DMS53 treated with DMSO at 0.1 percent for 48 hours (cell line): ENCODE measurements at regions not wholly inside any gene's neighbourhood (a gene's known extent, or its start where the extent isn't known, plus 50 kb on each side); places are given as distances from the start of the nearest gene placed in this dataset.
"Not testable (repeated sequence)": the region's sequence is repeated elsewhere in the genome, so short reads cannot be mapped to it uniquely, and the experiment has no call there.

Experiments
- DNase-seq: peaks from one replicate; lab custom pipeline; 2025; ENCODE audit not compliant: unreplicated experiment; lab: John Stamatoyannopoulos, UW

DNA sequence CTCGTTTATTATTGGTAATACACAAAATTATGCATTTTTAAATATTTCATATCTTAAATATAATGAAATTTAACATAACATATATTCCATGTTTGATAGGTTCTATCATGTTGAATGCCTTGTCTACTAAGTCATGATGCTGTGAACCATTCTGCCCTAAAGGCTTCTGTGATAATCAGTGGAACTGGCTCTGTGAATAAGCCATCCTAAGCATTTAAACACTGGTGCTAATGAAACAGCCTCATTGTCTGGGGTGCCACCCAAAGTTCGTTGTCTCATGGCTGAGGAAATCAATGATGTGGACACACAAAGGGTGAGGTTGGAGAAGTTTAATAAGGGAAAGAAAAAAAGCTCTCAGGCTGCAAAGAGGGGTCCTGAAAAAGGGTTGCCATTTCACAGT is 264.7 kb upstream of the ZRANB2 start:
- no peak for DNase-seq

DNA sequence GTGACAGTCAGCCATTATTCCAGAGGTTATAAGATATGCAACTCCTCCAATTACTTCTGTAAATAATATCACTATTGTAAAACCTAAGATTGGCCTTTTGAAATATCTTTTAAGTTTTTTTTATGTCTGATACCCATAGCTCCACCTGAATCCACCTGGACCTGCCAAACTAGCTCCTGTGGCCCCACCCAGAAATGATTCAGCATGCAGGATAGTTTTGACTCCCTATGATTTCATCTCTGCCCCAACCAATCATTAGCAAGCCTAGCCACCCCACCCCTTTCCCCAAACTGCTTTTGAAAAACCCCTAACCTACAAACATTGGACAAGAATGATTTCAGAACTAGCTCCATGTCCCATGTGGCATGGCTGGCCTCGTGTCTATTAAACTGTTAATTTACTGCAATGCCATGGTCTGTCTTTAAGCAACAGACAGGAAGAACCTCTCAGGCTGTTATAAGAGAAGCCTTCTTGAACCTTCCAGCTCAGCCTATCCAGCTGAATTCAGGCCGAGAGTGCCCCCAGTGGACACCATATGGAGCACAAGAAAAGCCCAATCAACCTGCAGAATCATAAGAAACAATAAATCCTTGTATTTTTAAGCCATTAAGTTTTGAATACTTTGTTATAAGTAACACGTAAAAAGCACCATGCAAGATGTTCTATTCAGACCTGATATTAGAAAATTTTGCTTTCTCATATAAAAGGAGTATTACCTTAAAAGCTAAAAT is 263.0 kb upstream of the ZRANB2 start:
- DNase-seq = peak; percentile 25

DNA sequence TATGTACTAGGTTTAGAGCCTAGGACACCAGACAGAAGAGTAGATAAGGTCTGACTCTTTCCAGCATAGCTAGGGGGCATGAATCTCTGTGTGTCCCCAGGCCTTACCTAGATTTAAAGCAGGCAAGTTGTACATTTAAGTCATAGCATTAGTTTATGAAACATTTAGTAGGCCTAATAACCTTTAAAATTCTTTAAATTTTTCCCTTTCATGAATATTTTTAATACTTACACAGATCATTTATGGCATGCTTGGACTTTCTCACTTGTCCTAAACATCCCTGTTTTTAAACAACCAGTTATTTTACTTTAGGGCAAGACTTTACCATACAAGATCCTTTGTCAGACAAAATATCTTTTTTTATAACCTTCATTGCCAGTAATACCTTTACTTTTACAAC is 258.4 kb upstream of the ZRANB2 start:
- DNase-seq = no peak

DNA sequence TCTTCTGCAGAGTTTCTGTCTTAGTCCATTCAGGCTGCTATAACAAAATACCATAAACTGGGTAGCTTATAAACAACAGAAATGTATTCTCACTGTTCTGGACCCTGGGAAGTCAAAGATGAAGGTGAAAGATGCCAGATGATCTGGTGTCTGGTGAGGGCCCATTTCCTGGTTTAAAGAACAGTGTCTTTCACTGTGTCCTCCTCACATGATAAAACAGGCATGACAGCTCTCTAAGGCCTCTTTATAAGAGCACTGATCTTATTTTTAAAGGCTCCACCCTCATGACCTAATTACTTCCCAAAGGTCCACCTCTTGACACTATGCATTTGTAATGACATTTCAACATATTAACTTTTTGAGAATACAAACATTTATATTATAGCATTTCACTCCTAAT is 250.2 kb upstream of the ZRANB2 start:
- DNase-seq = no peak

DNA sequence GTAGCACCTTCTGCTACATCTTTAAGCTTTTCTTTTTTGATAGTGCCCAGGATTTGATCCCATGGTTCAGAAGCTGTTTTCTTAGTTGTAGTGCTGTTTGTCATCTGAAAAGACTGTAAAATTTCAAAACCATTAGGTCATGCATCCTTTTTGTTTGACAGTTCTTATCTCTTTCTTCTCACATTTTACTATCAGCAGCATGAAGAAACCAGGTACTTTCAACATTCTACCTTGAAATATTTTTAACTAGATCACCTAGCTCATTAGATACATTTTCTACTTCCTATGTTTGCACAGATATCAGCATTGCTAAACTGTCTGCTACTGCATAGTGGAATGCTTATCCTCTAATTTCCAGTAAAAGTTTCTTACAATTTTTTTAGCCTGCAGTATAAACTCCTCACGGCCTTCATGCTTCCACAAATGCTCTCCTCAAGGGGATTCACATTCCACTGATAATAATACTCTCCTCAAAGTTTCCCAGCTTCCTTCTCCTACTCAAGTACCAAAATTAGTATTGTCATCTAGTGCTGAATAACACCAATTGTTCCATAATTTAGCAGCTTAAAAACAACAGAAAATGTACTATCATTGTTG is 243.9 kb upstream of the ZRANB2 start:
- DNase-seq = no peak

DNA sequence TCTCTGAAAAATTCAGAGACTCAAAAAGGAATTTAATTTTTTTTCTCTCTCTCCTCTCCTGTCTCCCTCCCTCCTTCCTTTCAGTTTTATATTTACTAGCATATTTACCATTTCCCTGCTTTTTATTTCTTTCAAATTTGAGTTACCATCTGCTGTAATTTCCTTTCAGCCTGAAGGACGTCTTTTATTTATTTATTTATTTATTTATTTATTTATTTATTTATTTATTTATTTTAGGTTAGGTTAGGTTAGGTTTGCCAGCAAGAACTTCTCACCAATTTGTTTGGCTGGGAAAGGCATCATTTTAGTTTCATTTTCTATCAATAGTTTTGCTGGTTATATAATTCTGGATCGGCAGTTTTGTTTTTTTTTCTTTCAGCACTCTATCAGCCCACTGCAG is 231.7 kb upstream of the ZRANB2 start:
- no peak for DNase-seq

DNA sequence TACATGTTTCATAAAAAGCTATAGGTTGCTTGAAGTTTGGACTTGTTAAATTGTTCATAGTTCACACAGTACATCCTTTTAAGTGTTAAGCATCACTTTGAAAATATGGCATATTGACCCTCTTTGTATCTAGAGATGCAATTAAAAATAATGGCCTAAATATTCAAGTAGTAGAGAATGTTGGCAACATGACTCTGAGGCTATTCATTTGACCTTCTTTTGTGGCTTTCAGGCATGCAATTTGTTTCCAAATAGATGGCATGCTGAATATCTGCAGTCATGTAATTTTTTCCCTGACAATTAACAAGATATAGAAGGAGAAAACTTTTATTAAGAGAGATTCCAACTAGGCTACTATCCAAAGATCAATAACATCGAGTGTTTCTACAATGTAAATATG is 230.5 kb upstream of the ZRANB2 start:
- no peak for DNase-seq

DNA sequence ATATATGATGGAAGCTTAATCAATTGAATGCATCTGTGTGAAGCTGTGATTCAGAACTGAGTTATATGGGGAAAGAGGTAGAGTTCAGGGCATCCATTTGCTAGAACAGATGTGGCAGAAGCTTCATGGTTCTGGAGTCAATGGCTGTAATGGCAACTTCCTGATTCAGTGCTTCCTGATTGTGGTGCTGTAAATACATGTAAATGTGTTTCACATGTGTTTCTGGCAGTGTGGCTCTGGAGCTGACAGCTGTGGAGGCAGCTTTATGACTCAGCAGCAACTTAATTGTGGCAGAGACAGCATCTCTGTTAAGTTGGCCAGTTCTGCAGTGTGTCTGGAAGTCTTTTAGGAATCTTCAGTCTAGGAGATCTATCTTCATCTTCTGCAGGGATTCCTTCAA is 226.6 kb upstream of the ZRANB2 start:
- peak; percentile 66 for DNase-seq

DNA sequence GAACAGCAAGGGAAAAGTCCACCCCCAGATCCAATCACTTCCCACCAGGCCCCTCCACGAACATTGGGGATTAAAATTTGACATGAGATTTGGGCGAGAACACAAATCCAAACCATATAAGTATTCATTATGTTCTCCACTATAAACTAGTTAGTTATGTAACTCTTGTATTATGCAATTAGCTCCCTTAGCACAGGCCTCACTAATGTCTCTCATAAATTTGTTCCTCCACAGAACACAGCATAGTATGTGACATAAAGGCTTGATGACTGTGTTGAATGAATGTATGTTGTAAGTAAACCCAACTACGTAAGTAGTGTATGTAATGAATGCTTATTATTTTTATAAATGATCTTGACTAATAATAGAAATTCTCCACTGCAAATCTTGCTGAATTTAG is 223.3 kb upstream of the ZRANB2 start:
- DNase-seq = no peak

DNA sequence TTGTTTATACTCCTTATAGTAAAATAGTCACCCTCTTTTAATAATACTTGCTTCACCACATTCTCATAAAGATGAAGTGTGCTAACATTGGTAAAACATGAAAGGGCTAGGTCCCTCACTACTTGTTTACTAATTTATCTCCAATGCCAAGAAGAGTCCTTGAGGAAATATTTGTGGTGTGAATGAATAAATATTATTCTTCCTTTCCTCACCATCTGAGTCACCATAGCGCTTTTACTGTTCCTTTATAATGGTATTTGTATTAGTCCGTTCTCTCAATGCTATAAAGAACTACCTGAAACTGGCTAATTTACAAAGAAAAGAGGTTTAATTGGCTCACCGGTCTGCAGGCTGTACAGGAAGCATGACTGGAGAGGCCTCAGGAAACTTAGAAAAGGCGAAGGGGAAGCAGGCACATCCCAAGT is 222.8 kb upstream of the ZRANB2 start:
- peak; percentile 94 for DNase-seq

DNA sequence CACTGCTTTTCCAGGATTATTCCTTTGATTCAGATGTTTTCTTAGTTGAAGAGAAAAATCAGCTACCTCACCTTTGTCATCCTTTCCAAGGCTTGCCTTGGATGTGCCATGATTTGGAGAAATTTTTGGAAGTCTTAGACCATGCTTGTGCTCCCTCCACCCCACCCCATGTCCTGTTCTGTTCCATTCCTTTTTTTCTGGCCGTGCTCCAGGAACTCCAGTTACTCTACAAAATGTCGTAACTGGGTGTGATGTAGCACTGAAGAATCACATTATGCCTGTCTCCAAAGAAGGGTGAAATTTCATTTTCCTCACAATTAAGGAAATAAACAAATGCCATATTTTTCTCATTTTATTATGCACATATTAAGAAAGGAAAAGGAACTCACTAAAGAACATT is 217.8 kb upstream of the ZRANB2 start:
- no peak for DNase-seq

DNA sequence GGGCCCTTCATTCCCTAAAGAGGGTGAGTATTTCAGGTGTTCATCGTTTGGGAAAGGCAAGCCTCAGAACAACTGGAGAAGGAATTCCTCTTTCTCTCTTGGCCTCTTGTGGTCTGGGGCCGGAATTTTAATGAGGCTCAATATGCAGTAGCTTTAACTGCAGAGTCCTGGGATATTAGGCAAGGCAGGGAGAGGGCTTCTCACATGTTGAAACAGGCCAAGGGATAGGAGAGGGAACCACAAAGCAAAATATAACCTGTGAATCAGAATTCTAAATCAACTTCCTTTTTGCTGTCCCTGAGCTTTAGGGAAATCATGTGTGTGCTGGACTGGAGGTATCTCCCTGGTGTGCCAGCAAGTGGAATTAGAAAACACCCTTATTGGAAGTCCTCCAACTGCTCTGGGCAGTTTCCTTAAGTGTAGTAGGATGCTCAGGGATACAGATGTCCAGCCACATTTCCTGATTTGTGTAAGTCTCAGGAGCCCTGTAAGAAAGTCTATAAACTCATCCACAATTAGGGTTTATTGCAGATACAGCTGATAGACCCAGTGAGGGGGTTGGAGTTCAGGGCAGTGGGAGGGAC is 215.8 kb upstream of the ZRANB2 start:
- no peak for DNase-seq

DNA sequence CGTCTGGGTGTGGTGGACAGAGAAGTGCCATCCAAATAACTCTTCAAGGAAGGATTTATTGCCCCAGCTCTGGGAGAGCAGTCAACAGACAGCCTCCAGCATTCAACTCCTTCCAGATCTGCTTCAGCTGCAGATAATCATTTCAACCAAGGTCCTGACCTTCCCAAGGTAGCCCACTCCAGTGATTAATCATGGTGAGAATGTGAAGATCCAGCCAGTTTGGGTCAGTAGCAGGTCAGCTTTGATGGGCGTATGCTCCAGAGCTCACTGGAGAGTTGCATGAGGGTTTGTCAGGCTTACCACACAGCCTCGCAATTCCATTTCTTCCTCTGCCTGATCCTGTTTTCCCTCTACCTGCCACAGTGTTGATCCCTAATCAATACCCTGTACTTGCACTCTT is 214.5 kb upstream of the ZRANB2 start:
- no peak for DNase-seq

DNA sequence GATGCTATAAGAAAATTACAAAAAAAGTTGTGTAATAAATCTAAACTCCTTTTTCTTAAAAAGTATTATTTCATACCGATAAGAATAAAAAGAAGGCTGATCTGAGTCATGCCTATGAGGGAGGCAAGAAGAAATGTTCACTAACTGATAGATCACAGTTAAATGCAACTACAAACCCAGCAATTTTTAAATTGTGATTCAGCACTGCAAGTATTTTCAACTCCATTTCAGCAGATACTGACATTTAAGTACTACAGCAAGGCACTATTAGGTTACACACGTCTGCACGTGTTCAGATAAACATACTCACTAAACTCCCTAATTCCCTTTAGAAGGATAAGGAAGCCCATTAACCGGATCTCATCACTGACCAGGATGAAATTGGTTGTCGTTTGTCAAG is 213.3 kb upstream of the ZRANB2 start:
- no peak for DNase-seq

DNA sequence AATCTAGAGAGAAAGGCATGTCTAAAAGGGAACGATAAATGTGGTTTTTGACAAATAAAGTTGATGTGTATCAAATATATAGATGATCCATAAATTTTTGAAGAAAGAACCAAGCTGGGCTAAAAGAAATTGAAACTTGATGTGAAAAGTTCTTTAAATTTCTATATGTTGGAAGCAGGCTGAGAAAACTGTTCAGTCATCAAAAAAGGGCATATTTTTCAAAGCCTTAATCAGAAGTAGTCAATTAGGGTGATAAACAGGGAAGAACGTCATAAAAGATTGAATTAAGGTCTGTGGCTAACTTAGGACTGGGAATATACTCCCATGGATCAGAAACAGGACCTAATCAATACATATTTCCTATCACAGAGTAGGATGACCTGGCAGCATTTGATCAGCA is 211.4 kb upstream of the ZRANB2 start:
- DNase-seq = no peak

DNA sequence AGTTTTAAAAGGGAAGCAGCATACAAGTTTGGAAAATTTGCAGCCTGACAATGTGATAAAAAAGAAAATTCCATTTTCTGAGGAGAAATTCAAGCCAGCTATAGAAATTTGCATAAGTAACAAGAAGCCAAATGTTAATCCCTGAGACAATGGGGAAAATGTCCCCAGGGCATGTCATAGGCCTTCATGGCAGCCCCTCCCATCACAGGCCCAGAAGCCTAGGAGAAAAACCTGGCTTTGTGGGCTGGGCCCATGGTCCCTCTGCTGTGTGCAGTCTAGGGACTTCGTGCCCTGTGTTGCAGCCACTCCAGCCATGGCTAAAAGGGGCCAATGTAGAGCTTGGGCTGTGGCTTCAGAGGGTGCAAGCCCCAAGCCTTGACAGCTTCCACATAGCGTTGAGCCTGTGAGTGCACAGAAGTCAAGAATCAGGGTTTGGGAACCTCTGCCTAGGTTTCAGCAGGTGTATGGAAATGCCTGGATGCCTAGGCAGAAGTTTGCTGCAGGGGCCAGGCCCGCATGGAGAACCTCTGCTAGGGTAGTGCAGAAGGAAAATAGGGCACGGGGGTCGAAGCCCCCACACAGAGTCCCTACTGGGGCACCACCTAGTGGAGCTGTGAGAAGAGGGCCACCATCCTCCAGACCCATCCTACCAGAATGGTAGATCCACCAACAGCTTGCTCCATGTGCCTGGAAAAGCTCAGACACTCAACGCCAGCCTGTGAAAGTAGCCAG is 209.8 kb upstream of the ZRANB2 start:
- not testable (repeated sequence) for DNase-seq

DNA sequence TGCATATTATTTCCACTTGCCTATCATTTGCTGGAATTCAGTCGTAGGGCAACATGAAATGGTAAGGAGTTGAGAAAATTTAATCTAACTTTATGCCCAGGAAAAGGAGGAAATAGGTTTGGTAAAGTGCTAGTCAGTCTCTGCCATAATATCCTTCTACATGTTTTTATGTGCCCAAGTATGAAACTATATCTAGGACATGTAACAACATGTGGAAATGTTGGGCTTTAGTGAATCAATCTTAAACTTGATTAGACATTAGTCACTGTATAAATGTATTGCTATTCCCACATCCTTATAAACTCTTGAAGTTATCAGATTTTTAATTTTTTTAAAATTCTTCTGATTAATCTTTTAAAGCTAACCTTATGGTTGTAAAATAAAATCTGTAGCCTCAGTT is 204.7 kb upstream of the ZRANB2 start:
- DNase-seq = no peak

DNA sequence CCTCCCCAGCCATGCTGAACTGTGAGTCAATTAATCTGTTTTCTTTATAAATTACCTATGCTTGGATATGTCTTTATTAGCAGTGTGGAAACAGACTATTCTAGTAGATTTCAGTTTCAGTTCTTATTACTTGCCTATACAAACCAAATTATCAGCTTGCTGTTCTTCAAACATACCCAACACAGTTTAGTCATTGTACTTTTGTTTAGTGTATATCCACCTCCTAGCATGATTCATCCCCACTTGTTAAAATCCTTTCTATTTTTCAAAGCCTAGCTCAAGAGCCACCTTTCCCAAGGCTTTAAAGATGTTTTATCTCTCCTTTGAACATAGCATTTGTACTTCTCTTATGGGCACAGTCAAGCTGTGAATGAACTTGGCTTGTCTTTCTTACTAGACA is 195.6 kb upstream of the ZRANB2 start:
- DNase-seq = peak; percentile 64

DNA sequence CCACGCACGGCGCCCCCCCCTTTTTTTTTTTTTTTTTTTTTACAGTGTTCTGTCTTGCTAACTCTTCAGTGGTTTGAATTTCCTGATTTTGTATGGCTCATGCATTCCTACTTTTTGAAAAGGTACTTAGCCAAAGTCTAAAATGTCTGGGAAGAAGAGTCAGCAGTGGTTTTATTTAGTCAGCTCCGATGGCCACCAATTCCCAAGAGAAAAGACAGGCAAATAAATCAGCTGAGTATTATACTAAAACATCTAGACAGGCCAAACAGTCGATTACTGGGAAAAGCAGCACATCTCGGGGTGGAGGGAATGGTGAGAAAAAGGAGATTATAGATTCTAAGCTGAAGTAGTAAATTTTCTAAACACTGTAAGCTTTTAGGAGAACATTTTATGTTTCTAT is 192.5 kb upstream of the ZRANB2 start:
- DNase-seq = no peak

DNA sequence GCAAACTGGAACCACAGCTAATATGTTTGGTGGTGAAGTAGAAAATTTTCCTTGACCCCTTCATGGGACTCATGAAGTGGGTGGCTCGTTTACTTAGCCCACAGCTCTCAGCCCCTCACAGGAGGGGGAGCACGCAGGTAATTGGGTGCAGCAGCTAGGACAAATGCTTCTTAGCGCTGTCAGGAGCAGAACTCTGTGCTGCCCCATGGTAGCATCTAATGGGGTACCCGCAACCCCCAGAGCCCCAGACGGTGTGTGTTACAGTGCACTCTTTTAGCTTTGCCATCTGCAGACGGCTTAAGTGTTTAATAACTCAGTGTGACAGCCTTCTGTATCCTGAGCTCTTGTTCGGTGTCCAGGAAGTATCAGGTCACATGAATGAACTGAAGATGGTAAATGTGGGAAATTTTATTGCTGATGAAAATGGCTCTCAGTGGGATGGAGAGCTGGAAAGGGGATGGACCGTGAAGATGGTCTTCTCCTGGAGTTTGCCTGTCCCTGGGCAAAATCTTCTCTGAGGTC is 189.6 kb upstream of the ZRANB2 start:
- no peak for DNase-seq

DNA sequence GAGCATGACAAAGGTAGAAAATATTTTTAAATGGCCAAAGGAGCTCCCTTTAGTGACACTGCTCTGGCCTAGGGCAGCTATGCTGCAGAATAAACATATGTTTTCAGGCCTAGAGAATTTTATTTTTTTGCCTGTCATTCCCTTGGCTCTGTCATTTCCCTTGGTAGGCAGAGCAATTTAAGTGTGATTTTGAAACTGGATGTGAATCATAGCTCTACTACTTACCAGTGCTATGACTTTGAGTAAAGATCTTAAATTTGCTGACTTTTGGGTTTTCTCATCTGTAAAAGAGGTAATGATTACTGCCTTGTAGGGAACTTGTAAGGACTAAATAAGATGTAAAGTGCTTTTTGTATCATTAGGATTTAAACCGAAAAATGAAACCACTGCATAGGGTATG is 189.0 kb upstream of the ZRANB2 start:
- no peak for DNase-seq

DNA sequence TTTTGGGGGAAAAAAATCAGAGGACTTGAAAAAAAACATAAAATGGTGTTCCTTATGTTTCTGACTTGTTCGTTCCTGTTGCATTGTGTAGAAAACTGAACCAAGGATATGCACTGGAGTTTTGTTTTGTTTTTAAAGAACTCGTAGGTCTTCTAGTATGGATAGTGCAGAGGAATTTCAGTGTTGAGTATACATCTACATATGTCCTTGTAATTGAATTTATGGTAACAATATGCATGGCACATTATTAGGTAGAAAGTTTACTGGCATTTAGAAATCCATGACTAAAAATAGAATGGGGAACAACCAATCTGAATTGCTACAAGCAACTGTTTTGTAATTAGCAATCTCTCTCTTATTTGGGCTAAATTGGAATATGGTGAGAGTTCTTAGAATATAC is 188.3 kb upstream of the ZRANB2 start:
- DNase-seq = no peak
